Uterus (tissue), 2 donors: ENCODE measurements at regions not wholly inside any gene's neighbourhood (a gene's known extent, or its start where the extent isn't known, plus 50 kb on each side); places are given as distances from the start of the nearest gene placed in this dataset.

Source experiments
- CTCF ChIP-seq, 4 experiments: fragments of 200-600 bp in 2 of 4; fragments of 450-650 bp in 2 of 4; sonication (generic) in 2 of 4; IDR thresholded peaks; one replicate each; pipeline ENCODE4 v1.5.1; 2016 to 2019; ENCODE audit warnings: antibody characterized with exemption in 4 of 4, mild to moderate bottlenecking in 2 of 4, moderate library complexity in 1 of 4
- POLR2A ChIP-seq, 2 donors: fragments of 450-650 bp; IDR thresholded peaks; one replicate each; pipeline ENCODE4 v1.6.1; 2016; ENCODE audit warnings: antibody characterized with exemption in 2 of 2, mild to moderate bottlenecking in 1 of 2, moderate library complexity in 1 of 2

- no peak for TF ChIP-seq CTCF (IDR thresholded peaks at IDR 0.05)
- no peak for TF ChIP-seq POLR2A (IDR thresholded peaks at IDR 0.05)
Observed at GRCh38 chr11:106302416-106302815, 225.0 kb downstream of the AASDHPPT start.
